Fibroblast of mammary gland (primary cell): ENCODE measurements at regions not wholly inside any gene's neighbourhood (a gene's known extent, or its start where the extent isn't known, plus 50 kb on each side); places are given as distances from the start of the nearest gene placed in this dataset.
"Not testable (repeated sequence)": the region's sequence is repeated elsewhere in the genome, so short reads cannot be mapped to it uniquely, and the experiment has no call there.

ENCODE experiments used
- DNase-seq: peaks from one replicate; pipeline ENCODE4 v3.0.0-alpha.2; 2010; ENCODE audit warnings: low read depth
- H3K4me3 ChIP-seq: 2 replicates; pipeline ENCODE4 v1.5.1; 2011; ENCODE audit warnings: low read depth, mild to moderate bottlenecking, low read length, moderate library complexity; ENCODE audit not compliant: control insufficient read depth
- TF ChIP-seq, protein P1 (sequence below): conservative IDR thresholded peaks from 2 replicates; pipeline ENCODE4 v1.5.1; 2011; ENCODE audit warnings: low read depth, low read length, inconsistent platforms; ENCODE audit not compliant: control insufficient read depth, insufficient read depth

DNA sequence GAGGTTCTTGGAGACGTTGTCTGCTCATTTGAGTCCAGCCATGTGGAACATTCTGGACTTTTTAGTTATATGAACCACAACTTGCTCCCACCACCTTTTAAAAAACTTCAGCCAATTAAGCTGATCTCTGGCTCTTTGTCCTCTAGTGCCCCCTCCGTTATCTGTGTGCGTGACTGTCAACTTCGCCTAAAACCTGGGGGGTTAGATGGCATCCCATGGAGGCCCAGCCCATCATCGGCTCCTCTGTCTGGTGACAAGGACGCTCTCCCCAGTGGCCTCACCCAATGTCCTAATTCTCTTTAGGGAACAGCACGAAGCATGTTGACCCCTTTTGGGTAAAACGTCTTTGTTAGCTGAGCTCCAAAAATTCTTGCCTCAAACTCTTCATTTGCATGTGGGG lies 341.0 kb upstream of the TNRC6C start:
- H3K4me3 ChIP-seq = no peak overlapping the region
- TF ChIP-seq, protein P1, sequence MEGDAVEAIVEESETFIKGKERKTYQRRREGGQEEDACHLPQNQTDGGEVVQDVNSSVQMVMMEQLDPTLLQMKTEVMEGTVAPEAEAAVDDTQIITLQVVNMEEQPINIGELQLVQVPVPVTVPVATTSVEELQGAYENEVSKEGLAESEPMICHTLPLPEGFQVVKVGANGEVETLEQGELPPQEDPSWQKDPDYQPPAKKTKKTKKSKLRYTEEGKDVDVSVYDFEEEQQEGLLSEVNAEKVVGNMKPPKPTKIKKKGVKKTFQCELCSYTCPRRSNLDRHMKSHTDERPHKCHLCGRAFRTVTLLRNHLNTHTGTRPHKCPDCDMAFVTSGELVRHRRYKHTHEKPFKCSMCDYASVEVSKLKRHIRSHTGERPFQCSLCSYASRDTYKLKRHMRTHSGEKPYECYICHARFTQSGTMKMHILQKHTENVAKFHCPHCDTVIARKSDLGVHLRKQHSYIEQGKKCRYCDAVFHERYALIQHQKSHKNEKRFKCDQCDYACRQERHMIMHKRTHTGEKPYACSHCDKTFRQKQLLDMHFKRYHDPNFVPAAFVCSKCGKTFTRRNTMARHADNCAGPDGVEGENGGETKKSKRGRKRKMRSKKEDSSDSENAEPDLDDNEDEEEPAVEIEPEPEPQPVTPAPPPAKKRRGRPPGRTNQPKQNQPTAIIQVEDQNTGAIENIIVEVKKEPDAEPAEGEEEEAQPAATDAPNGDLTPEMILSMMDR = no peak
- no peak for DNase-seq

DNA sequence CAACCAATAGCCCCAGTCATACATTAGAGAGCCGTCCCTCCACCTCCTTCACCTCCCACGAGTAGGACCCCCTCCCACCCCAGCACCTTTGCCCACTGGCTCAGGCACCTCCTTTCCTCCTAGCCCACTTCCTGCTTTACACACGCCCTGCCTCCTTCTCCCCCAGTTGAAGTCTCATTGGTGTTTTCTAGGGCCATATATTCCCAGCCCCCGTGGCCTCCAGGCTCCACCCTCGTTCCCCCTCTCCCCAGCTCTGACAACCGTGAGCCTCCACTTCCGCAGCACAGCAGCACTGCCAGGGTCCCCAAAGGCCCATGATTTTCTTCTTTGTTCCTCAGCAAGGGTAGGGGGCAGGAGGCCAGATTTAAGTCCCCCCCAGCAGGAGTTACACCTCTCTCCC lies 340.3 kb upstream of the TNRC6C start:
- TF ChIP-seq, protein P1 = no peak
- no peak overlapping the region for H3K4me3 ChIP-seq
- no peak for DNase-seq

GRCh38 chr17:77618731-77619130 lies 339.8 kb upstream of the TNRC6C start:
- no peak for DNase-seq
- no peak overlapping the region for H3K4me3 ChIP-seq
- TF ChIP-seq, protein P1 = no peak

GRCh38 chr17:77619326-77619725 lies 339.2 kb upstream of the TNRC6C start:
- TF ChIP-seq, protein P1 = no peak

GRCh38 chr17:77619851-77620250 lies 338.7 kb upstream of the TNRC6C start:
- H3K4me3 ChIP-seq = no peak overlapping the region
- TF ChIP-seq, protein P1 = no peak
- DNase-seq = peak; percentile 61

More at GRCh38 chr17:77619326-77619725, 339.2 kb upstream of the TNRC6C start:
- DNase-seq = no peak
- no peak overlapping the region for H3K4me3 ChIP-seq

GRCh38 chr17:77620282-77620681 lies 338.2 kb upstream of the TNRC6C start:
- no peak overlapping the region for H3K4me3 ChIP-seq
- DNase-seq = no peak
- TF ChIP-seq, protein P1 = no peak

- not testable (repeated sequence) for H3K4me3 ChIP-seq, DNase-seq
Observed at GRCh38 chr17:77622084-77622483, 336.4 kb upstream of the TNRC6C start.
